ENCODE measurements at regions not wholly inside any gene's neighbourhood (a gene's known extent, or its start where the extent isn't known, plus 50 kb on each side); places are given as distances from the start of the nearest gene placed in this dataset.

DNA sequence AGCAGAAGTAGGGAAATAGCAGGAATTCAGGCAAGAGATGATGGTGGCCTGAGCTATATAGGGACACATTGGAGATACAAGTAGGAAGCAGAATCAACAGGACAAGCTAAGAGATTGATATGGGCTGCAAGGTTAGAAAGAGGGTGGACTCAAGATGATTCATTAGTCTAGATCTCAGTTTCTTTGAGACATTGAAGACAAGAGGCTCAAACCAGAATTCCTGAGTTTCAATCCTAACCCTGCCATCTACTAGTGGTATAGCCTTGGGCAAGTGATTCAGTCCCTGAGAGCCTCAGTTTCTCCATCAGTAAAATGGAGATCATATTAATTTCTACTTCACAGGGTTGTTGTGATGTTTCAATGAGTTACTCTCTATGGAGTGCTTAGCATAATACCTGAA is 53.1 kb upstream of the NAV2 start:
- no peak overlapping the region for H3K27ac ChIP-seq (ENCODE audit: low read depth, low read length)
- no peak for TF ChIP-seq RAD21 (IDR thresholded peaks at IDR 0.05 in 1 of 2, conservative IDR thresholded peaks at IDR 0.05 in 1 of 2; ENCODE audit: low read depth in 2 of 2, low read length in 2 of 2)
- TF ChIP-seq CEBPB (IDR thresholded peaks at IDR 0.05; ENCODE audit: low read depth, low read length), result no peak
- TF ChIP-seq POLR2AphosphoS5 (IDR thresholded peaks at IDR 0.05; ENCODE audit: low read depth, low read length), result no peak
- TF ChIP-seq SUZ12 (IDR thresholded peaks at IDR 0.05; ENCODE audit: low read length), result no peak
- no peak for TF ChIP-seq GTF2F1 (IDR thresholded peaks at IDR 0.05; ENCODE audit: borderline replicate concordance, low read depth, low read length)
- no peak for TF ChIP-seq YY1 (IDR thresholded peaks at IDR 0.05; ENCODE audit: low read depth, low read length)
- no peak for TF ChIP-seq EP300 (IDR thresholded peaks at IDR 0.05; ENCODE audit: borderline replicate concordance in 1 of 2, low read depth in 2 of 2, low read length in 2 of 2)
- no peak for TF ChIP-seq SP4 (IDR thresholded peaks at IDR 0.05; ENCODE audit: low read length)
- no peak for TF ChIP-seq TEAD4 (IDR thresholded peaks at IDR 0.05; ENCODE audit: low read depth, low read length)
- TF ChIP-seq, protein P1, sequence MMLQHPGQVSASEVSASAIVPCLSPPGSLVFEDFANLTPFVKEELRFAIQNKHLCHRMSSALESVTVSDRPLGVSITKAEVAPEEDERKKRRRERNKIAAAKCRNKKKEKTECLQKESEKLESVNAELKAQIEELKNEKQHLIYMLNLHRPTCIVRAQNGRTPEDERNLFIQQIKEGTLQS (IDR thresholded peaks at IDR 0.05; ENCODE audit: insufficient read depth, low read depth, low read length), result no peak
- no peak for TF ChIP-seq CHD2 (IDR thresholded peaks at IDR 0.05; ENCODE audit: low read length)
- no peak for TF ChIP-seq MAFK (IDR thresholded peaks at IDR 0.05; ENCODE audit: low read depth, low read length)
- TF ChIP-seq CBX8 (IDR thresholded peaks at IDR 0.05; ENCODE audit: borderline replicate concordance, low read depth, low read length), result no peak
- no peak for TF ChIP-seq POLR2A (IDR thresholded peaks at IDR 0.05; ENCODE audit: control extremely low read depth in 1 of 2, low read depth in 2 of 2, low read length in 2 of 2)
- H3K14ac ChIP-seq (ENCODE audit: insufficient read length), result no peak overlapping the region
- H4K20me1 ChIP-seq (replicated peaks in 1 of 2; ENCODE audit: control insufficient read depth in 1 of 2, insufficient read depth in 2 of 2, low read length in 2 of 2), result no peaks in the 10 kb centered on the region
- H3K23ac ChIP-seq (ENCODE audit: insufficient read length), result no peak overlapping the region
- ChIA-PET CTCF (ENCODE audit: partially characterized antibody) (interaction anchor here (0.6 to 4.7 kb wide), 8 partner anchors 9 to 462 kb away, joined by 3 to 27 read pairs (median 11); no protein-coding TSS in a partner anchor), POLR2A (ENCODE audit: partially characterized antibody) (no interaction called here)
- no peaks in the 10 kb centered on the region for H3K4me1 ChIP-seq (replicated peaks in 1 of 4; ENCODE audit: control insufficient read depth in 3 of 4, insufficient read depth in 4 of 4, low read length in 3 of 4)
- no peaks in the 10 kb centered on the region for H3K23me2 ChIP-seq (ENCODE audit: low read depth, low read length)
- H4K91ac ChIP-seq (replicated peaks; ENCODE audit: insufficient read length, low read length), result no peak overlapping the region
- H3K56ac ChIP-seq (replicated peaks; ENCODE audit: insufficient read length, low read depth, low read length), result no peak overlapping the region
- H2BK120ac ChIP-seq (replicated peaks; ENCODE audit: low read depth, low read length), result no peak overlapping the region
- no peak for DNase-seq (ENCODE audit: low read depth in 1 of 2, low spot score in 2 of 2)
- no peak overlapping the region for H2BK12ac ChIP-seq (ENCODE audit: low read depth, low read length)
- no peak overlapping the region for H3K18ac ChIP-seq (ENCODE audit: extremely low read depth, low read length)
- H3K9me3 ChIP-seq (ENCODE audit: insufficient read depth in 2 of 2, low read depth in 1 of 2, low read length in 1 of 2), result 0 out of 4 replicates have a peak, but pooled peaks cover 0 to 2% of the 10 kb centered on the region in 2 experiments
- H3K79me1 ChIP-seq (ENCODE audit: low read depth, low read length), result no peaks in the 10 kb centered on the region; the same call in none of the 2 replicates
- no peak overlapping the region for H4K8ac ChIP-seq (ENCODE audit: extremely low read depth, insufficient read depth, low read length)
- no peak overlapping the region for H4K5ac ChIP-seq (ENCODE audit: insufficient read length, low read depth, low read length)
- H3K4me2 ChIP-seq (ENCODE audit: insufficient read depth in 1 of 2, low read depth in 2 of 2, low read length in 2 of 2), result no peak overlapping the region
- H3K9ac ChIP-seq (replicated peaks in 1 of 4; ENCODE audit: extremely low read depth in 1 of 4, low read depth in 3 of 4, low read length in 3 of 4), result no peak overlapping the region
- no peaks in the 10 kb centered on the region for H3K79me2 ChIP-seq (ENCODE audit: control insufficient read depth in 1 of 2, insufficient read depth in 2 of 2, low read length in 2 of 2)
- no peak overlapping the region for H3K4me3 ChIP-seq (ENCODE audit: extremely low read depth in 1 of 4, insufficient read depth in 2 of 4, low read depth in 3 of 4, low read length in 4 of 4)
- no peak for FAIRE-seq
- H2AK5ac ChIP-seq (ENCODE audit: low read depth, low read length), result no peak overlapping the region
- H2BK15ac ChIP-seq (ENCODE audit: low read length), result no peak overlapping the region
- no peak overlapping the region for H2BK5ac ChIP-seq (ENCODE audit: low read depth, low read length)
- H2AFZ ChIP-seq (ENCODE audit: low read length), result no peak overlapping the region
- H2BK20ac ChIP-seq (ENCODE audit: low read length), result no peak overlapping the region
- H3K36me3 ChIP-seq (ENCODE audit: control insufficient read depth in 2 of 4, insufficient read depth in 4 of 4, low read length in 3 of 4), result no peaks in the 10 kb centered on the region
- H3K4ac ChIP-seq (replicated peaks; ENCODE audit: insufficient read length, low read depth, low read length), result no peak overlapping the region
- H3K27me3 ChIP-seq (replicated peaks in 1 of 4; ENCODE audit: control insufficient read depth in 3 of 4, extremely low read depth in 1 of 4, insufficient read depth in 3 of 4, low read length in 3 of 4), result no peaks in the 10 kb centered on the region
